GM12878 (cell line): ENCODE measurements at regions not wholly inside any gene's neighbourhood (a gene's known extent, or its start where the extent isn't known, plus 50 kb on each side); places are given as distances from the start of the nearest gene placed in this dataset.

Experiments used
- ATAC-seq: fragments of 200-7000 bp; cut with Tn5 transposase; 3 replicates; pipeline ENCODE4 v1.9.1; 2020; ENCODE audit warnings: mild to moderate bottlenecking, moderate library complexity
- BruUV-seq: library from RNA; stranded (reverse); fragments of 400-500 nt; replicated peaks from 2 replicates; lab custom pipeline; 2021; lab: Mats Ljungman, UMichigan
- CTCF ChIA-PET: fragments of 300-600 bp; sonication (Branson Sonifier 250); formaldehyde crosslinking; extraction: SDS; loops from one replicate; lab custom pipeline; 2021; ENCODE audit warnings: inconsistent platforms; lab: Yijun Ruan, JAX
- POLR2A ChIA-PET: fragments of 350-600 bp; formaldehyde crosslinking; extraction: SDS; loops from one replicate; lab custom pipeline; 2021; ENCODE audit warnings: inconsistent platforms; lab: Charles Lee
- RAD21 ChIA-PET: fragments of 300-600 bp; sonication (Branson Sonifier 250); formaldehyde crosslinking; loops from one replicate; lab custom pipeline; 2023; ENCODE audit warnings: antibody characterized with exemption; ENCODE audit not compliant: unreplicated experiment; lab: Charles Lee
- SMC1A ChIA-PET: fragments of 300-600 bp; sonication (Branson Sonifier 250); formaldehyde crosslinking; loops from one replicate; lab custom pipeline; 2023; ENCODE audit not compliant: unreplicated experiment, uncharacterized antibody; lab: Charles Lee
- DNase-seq: peaks from one replicate; pipeline ENCODE4 v3.0.0-alpha.2; 2011; ENCODE audit warnings: low read depth, low spot score
- FAIRE-seq: peaks from 3 replicates; lab custom pipeline; 2011; peaks lifted over from hg19 to GRCh38; lab: Jason Lieb, UNC
- H2AFZ ChIP-seq: 2 replicates; pipeline ENCODE4 v1.6.0; 2011; ENCODE audit warnings: low read depth, low read length, control low read depth; ENCODE audit not compliant: control insufficient read depth
- H3K27ac ChIP-seq: 2 replicates; pipeline ENCODE4 v1.5.1; 2011; ENCODE audit warnings: control low read depth; ENCODE audit not compliant: control insufficient read depth, insufficient read depth
- H3K27me3 ChIP-seq, 2 experiments: replicated peaks in 1 of 2; 2 replicates each; pipeline versions ENCODE4 v1.6.0 to v1.6.1; 2011; ENCODE audit warnings: low read length in 1 of 2; ENCODE audit not compliant: control insufficient read depth in 2 of 2, insufficient read depth in 2 of 2
- H3K36me3 ChIP-seq, 2 experiments: 2 replicates each; pipeline ENCODE4 v1.5.1; 2011; ENCODE audit warnings: low read length in 1 of 2; ENCODE audit not compliant: control insufficient read depth in 2 of 2, insufficient read depth in 2 of 2
- H3K4me1 ChIP-seq: 2 replicates; pipeline ENCODE4 v1.6.1; 2011; ENCODE audit warnings: mild to moderate bottlenecking, low read length, moderate library complexity, mixed read lengths; ENCODE audit not compliant: control insufficient read depth, insufficient read depth
- H3K4me2 ChIP-seq: 2 replicates; pipeline ENCODE4 v1.6.0; 2011; ENCODE audit warnings: control low read depth; ENCODE audit not compliant: control insufficient read depth, insufficient read depth
- H3K4me3 ChIP-seq: fragments of 200-600 bp; sonication (generic); 2 replicates; pipeline ENCODE4 v1.5.1; 2016
- H3K79me2 ChIP-seq: 2 replicates; pipeline ENCODE4 v1.6.0; 2011; ENCODE audit warnings: low read length; ENCODE audit not compliant: control insufficient read depth, insufficient read depth
- H3K9ac ChIP-seq: 2 replicates; pipeline ENCODE4 v1.8.0; 2011; ENCODE audit warnings: low read length, control low read depth, mixed read lengths; ENCODE audit not compliant: control insufficient read depth, insufficient read depth
- H3K9me3 ChIP-seq: replicated peaks from 3 replicates; pipeline ENCODE4 v1.5.1; 2011; ENCODE audit warnings: mild to moderate bottlenecking, low read length; ENCODE audit not compliant: control insufficient read depth, insufficient read depth
- H4K20me1 ChIP-seq: 2 replicates; pipeline ENCODE4 v1.6.0; 2011; ENCODE audit not compliant: control insufficient read depth, insufficient read depth
- ESRRA ChIP-seq: IDR thresholded peaks from 2 replicates; pipeline ENCODE4 v1.6.1; 2012; ENCODE audit warnings: mild to moderate bottlenecking, low read length, improper control_type of control experiment
- HDAC2 ChIP-seq: fragments of 200-600 bp; sonication (generic); IDR thresholded peaks from 2 replicates; pipeline ENCODE4 v1.6.1; 2017
- HDAC6 ChIP-seq: fragments of 200-600 bp; sonication (generic); IDR thresholded peaks from one replicate; pipeline ENCODE4 v1.8.0; 2017; ENCODE audit warnings: antibody characterized with exemption; ENCODE audit not compliant: unreplicated experiment
- IRF4 ChIP-seq: IDR thresholded peaks from 2 replicates; pipeline ENCODE4 v1.6.1; 2011; ENCODE audit warnings: low read depth, low read length
- MXI1 ChIP-seq: fragments of 150-350 bp; IDR thresholded peaks from 2 replicates; pipeline ENCODE4 v1.6.1; 2011; ENCODE audit warnings: low read depth, mild to moderate bottlenecking, inconsistent platforms, low read length, improper control_type of control experiment
- NFXL1 ChIP-seq: fragments of 450-650 bp; IDR thresholded peaks from 2 replicates; pipeline ENCODE4 v1.6.1; 2017; ENCODE audit warnings: antibody characterized with exemption, mild to moderate bottlenecking, borderline replicate concordance
- PAX8 ChIP-seq: fragments of 450-650 bp; IDR thresholded peaks from 2 replicates; pipeline ENCODE4 v1.6.1; 2017; ENCODE audit warnings: mild to moderate bottlenecking, moderate library complexity
- RBBP5 ChIP-seq: fragments of 200-600 bp; sonication (generic); conservative IDR thresholded peaks from 2 replicates; pipeline ENCODE4 v1.6.1; 2016
- RCOR1 ChIP-seq: conservative IDR thresholded peaks from 2 replicates; pipeline ENCODE4 v1.6.1; 2012; ENCODE audit warnings: low read depth, low read length, improper control_type of control experiment
- SMAD1 ChIP-seq: fragments of 450-650 bp; IDR thresholded peaks from 2 replicates; pipeline ENCODE4 v1.6.1; 2018; ENCODE audit warnings: mild to moderate bottlenecking, low read depth; ENCODE audit not compliant: partially characterized antibody
- SMAD5 ChIP-seq: IDR thresholded peaks from 2 replicates; pipeline ENCODE4 v1.6.1; 2016; ENCODE audit warnings: antibody characterized with exemption, low read depth
- TCF3 ChIP-seq: IDR thresholded peaks from 2 replicates; pipeline ENCODE4 v1.6.1; 2012; ENCODE audit warnings: low read depth, mild to moderate bottlenecking, low read length, borderline replicate concordance; ENCODE audit not compliant: insufficient read depth
- WRNIP1 ChIP-seq: IDR thresholded peaks from 2 replicates; pipeline ENCODE4 v1.6.1; 2011; ENCODE audit warnings: low read depth, low read length, improper control_type of control experiment, borderline replicate concordance
- YY1 ChIP-seq: IDR thresholded peaks from 2 replicates; pipeline ENCODE4 v1.6.1; 2011; ENCODE audit warnings: low read depth, mild to moderate bottlenecking, low read length
- ZNF207 ChIP-seq: fragments of 450-650 bp; IDR thresholded peaks from 2 replicates; pipeline ENCODE4 v1.6.1; 2014; ENCODE audit warnings: antibody characterized with exemption, mild to moderate bottlenecking, borderline replicate concordance
- ZNF622 ChIP-seq: fragments of 450-650 bp; IDR thresholded peaks from 2 replicates; pipeline ENCODE4 v1.6.1; 2017; ENCODE audit warnings: mild to moderate bottlenecking, inconsistent platforms
- WGBS: methylation state at CpG from one replicate; pipeline ENCODE4 v1.1.6; 2016; ENCODE audit warnings: low lambda C conversion rate; ENCODE audit not compliant: insufficient replicate concordance, insufficient coverage; ENCODE audit errors: missing lambda C conversion rate; 5-methylcytosine and 5-hydroxymethylcytosine counted together
- in situ Hi-C: fragments of 300-500 bp; cut with MboI; formaldehyde crosslinking; loops from 9 replicates; pipeline ENCODE4 v1.14.3; 2018; ENCODE audit warnings: mixed read lengths
- intact Hi-C: fragments of 100-400 bp; cut with micrococcal nuclease; formaldehyde crosslinking; loops from one replicate; pipeline ENCODE4 v1.14.2; 2022; ENCODE audit not compliant: unreplicated experiment
- TF ChIP-seq, protein P1 (sequence below): fragments of 450-650 bp; IDR thresholded peaks from 2 replicates; pipeline ENCODE4 v1.6.1; 2017; ENCODE audit warnings: mild to moderate bottlenecking, low read depth, inconsistent platforms; ENCODE audit not compliant: poor library complexity, severe bottlenecking

GRCh38 chr10:59505926-59506325, 143.6 kb upstream of the FAM13C start:
- ChIA-PET POLR2A (no interaction called here), CTCF (no interaction called here), RAD21 (no interaction called here), SMC1A (no interaction called here)
- no peaks in the 10 kb centered on the region for H3K4me1 ChIP-seq
- no peak for ATAC-seq
- no peak overlapping the region for H3K27ac ChIP-seq
- H4K20me1 ChIP-seq: no peaks in the 10 kb centered on the region
- intact Hi-C loops (no loop called here), in situ Hi-C loops (no loop called here)
- TF ChIP-seq MXI1 (no peak), YY1 (no peak), SMAD1 (no peak), SMAD5 (no peak), ZNF622 (no peak), RCOR1 (no peak), WRNIP1 (no peak), IRF4 (no peak), TCF3 (no peak), HDAC2 (no peak), HDAC6 (no peak), ESRRA (no peak), NFXL1 (no peak), ZNF207 (no peak), RBBP5 (no peak), PAX8 (no peak)
- TF ChIP-seq, protein P1, sequence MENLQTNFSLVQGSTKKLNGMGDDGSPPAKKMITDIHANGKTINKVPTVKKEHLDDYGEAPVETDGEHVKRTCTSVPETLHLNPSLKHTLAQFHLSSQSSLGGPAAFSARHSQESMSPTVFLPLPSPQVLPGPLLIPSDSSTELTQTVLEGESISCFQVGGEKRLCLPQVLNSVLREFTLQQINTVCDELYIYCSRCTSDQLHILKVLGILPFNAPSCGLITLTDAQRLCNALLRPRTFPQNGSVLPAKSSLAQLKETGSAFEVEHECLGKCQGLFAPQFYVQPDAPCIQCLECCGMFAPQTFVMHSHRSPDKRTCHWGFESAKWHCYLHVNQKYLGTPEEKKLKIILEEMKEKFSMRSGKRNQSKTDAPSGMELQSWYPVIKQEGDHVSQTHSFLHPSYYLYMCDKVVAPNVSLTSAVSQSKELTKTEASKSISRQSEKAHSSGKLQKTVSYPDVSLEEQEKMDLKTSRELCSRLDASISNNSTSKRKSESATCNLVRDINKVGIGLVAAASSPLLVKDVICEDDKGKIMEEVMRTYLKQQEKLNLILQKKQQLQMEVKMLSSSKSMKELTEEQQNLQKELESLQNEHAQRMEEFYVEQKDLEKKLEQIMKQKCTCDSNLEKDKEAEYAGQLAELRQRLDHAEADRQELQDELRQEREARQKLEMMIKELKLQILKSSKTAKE: no peak
- no peak overlapping the region for H3K9ac ChIP-seq
- no TSS peak for BruUV-seq
- H3K4me2 ChIP-seq: no peak overlapping the region
- 0% methylated on average over 1 of the region's 1 CpG for WGBS
- H3K36me3 ChIP-seq: no peaks in the 10 kb centered on the region
- H3K79me2 ChIP-seq: no peaks in the 10 kb centered on the region
- H2AFZ ChIP-seq: no peak overlapping the region
- H3K9me3 ChIP-seq: no peaks in the 10 kb centered on the region
- FAIRE-seq: no peak
- no peak overlapping the region for H3K4me3 ChIP-seq
- DNase-seq: no peak
- no peaks in the 10 kb centered on the region for H3K27me3 ChIP-seq
